ENCODE measurements at regions not wholly inside any gene's neighbourhood (a gene's known extent, or its start where the extent isn't known, plus 50 kb on each side); places are given as distances from the start of the nearest gene placed in this dataset.
"Not testable (repeated sequence)": the region's sequence is repeated elsewhere in the genome, so short reads cannot be mapped to it uniquely, and the experiment has no call there.

- DNase-seq (ENCODE audit: low spot score) = peak; percentile 47
Measured at GRCh38 chr5:116778032-116778431, 203.4 kb upstream of the SEMA6A start.

GRCh38 chr5:116773926-116774325 is 199.3 kb upstream of the SEMA6A start:
- no peak for DNase-seq (ENCODE audit: low spot score)

GRCh38 chr5:116772806-116773205 is 198.2 kb upstream of the SEMA6A start:
- no peak for DNase-seq (ENCODE audit: low spot score)

- DNase-seq (ENCODE audit: low spot score) = no peak
Measured at GRCh38 chr5:116772152-116772501, 197.5 kb upstream of the SEMA6A start.

- DNase-seq (ENCODE audit: low spot score) = peak; percentile 23
Measured at GRCh38 chr5:116771466-116772151, 197.0 kb upstream of the SEMA6A start.

GRCh38 chr5:116769953-116770352 is 195.3 kb upstream of the SEMA6A start:
- not testable (repeated sequence) for DNase-seq (ENCODE audit: low spot score)

GRCh38 chr5:116769470-116769869 is 194.8 kb upstream of the SEMA6A start:
- DNase-seq (ENCODE audit: low spot score) = no peak

GRCh38 chr5:116766470-116766947 is 191.9 kb upstream of the SEMA6A start:
- DNase-seq (ENCODE audit: low spot score) = no peak

GRCh38 chr5:116765441-116765840 is 190.8 kb upstream of the SEMA6A start:
- DNase-seq (ENCODE audit: low spot score) = no peak

- DNase-seq (ENCODE audit: low spot score) = no peak
Measured at GRCh38 chr5:116764941-116765340, 190.3 kb upstream of the SEMA6A start.

- DNase-seq (ENCODE audit: low spot score) = no peak
Measured at GRCh38 chr5:116763987-116764866, 189.6 kb upstream of the SEMA6A start.

- no peak for DNase-seq (ENCODE audit: low spot score)
Measured at GRCh38 chr5:116759860-116760640, 185.4 kb upstream of the SEMA6A start.

GRCh38 chr5:116757326-116757725 is 182.7 kb upstream of the SEMA6A start:
- DNase-seq (ENCODE audit: low spot score) = no peak

- no peak for DNase-seq (ENCODE audit: low spot score)
Measured at GRCh38 chr5:116756531-116756930, 181.9 kb upstream of the SEMA6A start.

GRCh38 chr5:116754556-116754955 is 179.9 kb upstream of the SEMA6A start:
- no peak for DNase-seq (ENCODE audit: low spot score)

- DNase-seq (ENCODE audit: low spot score) = no peak
Measured at GRCh38 chr5:116751684-116752083, 177.1 kb upstream of the SEMA6A start.

- no peak for DNase-seq (ENCODE audit: low spot score)
Measured at GRCh38 chr5:116750631-116751580, 176.3 kb upstream of the SEMA6A start.

GRCh38 chr5:116747881-116748280 is 173.3 kb upstream of the SEMA6A start:
- DNase-seq (ENCODE audit: low spot score) = no peak

GRCh38 chr5:116746668-116747067 is 172.0 kb upstream of the SEMA6A start:
- no peak for DNase-seq (ENCODE audit: low spot score)

GRCh38 chr5:116740771-116741170 is 166.1 kb upstream of the SEMA6A start:
- DNase-seq (ENCODE audit: low spot score) = no peak

GRCh38 chr5:116739571-116739970 is 164.9 kb upstream of the SEMA6A start:
- DNase-seq (ENCODE audit: low spot score) = no peak

Data from pons (tissue), 1 donor.